GM12891 (cell line): ENCODE measurements at regions not wholly inside any gene's neighbourhood (a gene's known extent, or its start where the extent isn't known, plus 50 kb on each side); places are given as distances from the start of the nearest gene placed in this dataset.

ENCODE experiments used
- DNase-seq: peaks from one replicate; pipeline ENCODE4 v3.0.0; 2011; ENCODE audit warnings: low spot score; ENCODE audit not compliant: insufficient read length
- FAIRE-seq: peaks from 2 replicates; lab custom pipeline; 2011; peaks lifted over from hg19 to GRCh38; lab: Jason Lieb, UNC
- PAX5 ChIP-seq: IDR thresholded peaks from 2 replicates; pipeline ENCODE4 v1.6.1; 2011; ENCODE audit warnings: low read length, moderate library complexity, mild to moderate bottlenecking; ENCODE audit not compliant: insufficient read depth, severe bottlenecking
- POLR2A ChIP-seq: IDR thresholded peaks from 2 replicates; pipeline ENCODE4 v1.6.1; 2011; ENCODE audit warnings: low read depth, low read length, control low read depth
- POLR2AphosphoS5 ChIP-seq: IDR thresholded peaks from 2 replicates; pipeline ENCODE4 v1.6.1; 2011; ENCODE audit warnings: low read depth, low read length, control low read depth
- POU2F2 ChIP-seq: IDR thresholded peaks from 2 replicates; pipeline ENCODE4 v1.6.1; 2011; ENCODE audit warnings: low read depth, mild to moderate bottlenecking, control low read depth, low read length, moderate library complexity
- SPI1 ChIP-seq: IDR thresholded peaks from 2 replicates; pipeline ENCODE4 v1.6.1; 2011; ENCODE audit warnings: low read depth, low read length, control low read depth
- TAF1 ChIP-seq: IDR thresholded peaks from 2 replicates; pipeline ENCODE4 v1.6.1; 2011; ENCODE audit warnings: low read depth, low read length, control low read depth

DNA sequence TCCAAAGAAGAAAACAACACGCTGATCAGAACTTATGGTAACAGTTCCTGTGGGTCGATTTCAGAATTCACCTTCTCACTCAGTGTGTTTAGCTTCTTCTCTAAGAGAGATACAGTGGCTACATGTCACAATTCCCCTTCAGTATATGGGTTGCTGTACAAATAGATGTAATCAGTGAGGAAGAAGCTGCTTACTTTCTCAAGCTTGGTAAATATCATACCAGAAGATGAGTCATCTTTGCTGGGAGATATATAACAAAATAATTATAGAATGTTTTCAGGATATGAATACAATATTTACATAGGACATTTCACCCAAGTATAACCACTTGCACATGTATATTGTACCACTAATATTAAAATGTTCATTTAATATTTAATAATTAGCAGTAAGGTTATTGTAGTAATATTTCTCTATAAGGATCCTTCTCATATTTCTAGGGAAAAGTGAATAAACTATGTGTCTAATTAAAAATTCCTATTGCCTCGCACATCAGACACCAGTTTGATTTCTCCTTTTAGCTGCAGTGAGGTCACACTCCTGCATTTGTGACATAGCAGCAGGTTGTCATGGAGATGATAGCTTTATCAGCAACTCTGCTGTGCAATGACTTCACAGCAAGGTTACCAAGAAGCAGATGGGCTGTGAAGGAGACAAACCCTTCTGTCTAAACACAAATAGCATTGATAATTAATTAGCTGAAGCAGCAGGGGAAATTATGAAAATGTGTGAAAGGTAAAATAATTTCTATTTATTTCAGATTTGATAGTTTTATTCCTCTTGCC lies 211.4 kb downstream of the TUSC7 start:
- no peak for FAIRE-seq
- TF ChIP-seq POLR2A, result no peak
- no peak for TF ChIP-seq PAX5
- TF ChIP-seq POU2F2, result no peak
- TF ChIP-seq POLR2AphosphoS5, result no peak
- TF ChIP-seq TAF1, result no peak
- no peak for TF ChIP-seq SPI1
- no peak for DNase-seq

DNA sequence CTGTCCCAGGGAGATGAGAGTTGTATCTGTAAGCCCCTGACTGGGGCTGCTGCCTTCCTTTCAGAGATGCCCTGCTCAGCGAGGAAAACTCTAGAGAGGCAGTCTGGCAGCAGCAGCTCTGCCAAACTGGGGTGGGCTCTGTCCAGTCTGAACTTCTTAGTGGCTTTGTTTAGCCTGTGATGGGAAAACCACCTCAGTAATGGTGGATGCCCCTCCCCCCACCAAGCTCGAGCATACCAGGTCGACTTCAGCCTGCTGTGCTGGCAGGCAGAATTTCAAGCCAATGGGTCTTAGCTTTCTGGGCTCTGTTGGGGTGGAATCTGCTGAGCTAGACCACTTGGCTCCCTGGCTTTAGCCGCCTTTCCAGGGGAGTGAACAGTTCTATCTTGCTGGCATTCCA lies 218.3 kb downstream of the TUSC7 start:
- no peak for FAIRE-seq
- TF ChIP-seq PAX5 (no peak), POLR2A (no peak), POLR2AphosphoS5 (no peak), SPI1 (no peak), POU2F2 (no peak), TAF1 (no peak)
- no peak for DNase-seq

DNA sequence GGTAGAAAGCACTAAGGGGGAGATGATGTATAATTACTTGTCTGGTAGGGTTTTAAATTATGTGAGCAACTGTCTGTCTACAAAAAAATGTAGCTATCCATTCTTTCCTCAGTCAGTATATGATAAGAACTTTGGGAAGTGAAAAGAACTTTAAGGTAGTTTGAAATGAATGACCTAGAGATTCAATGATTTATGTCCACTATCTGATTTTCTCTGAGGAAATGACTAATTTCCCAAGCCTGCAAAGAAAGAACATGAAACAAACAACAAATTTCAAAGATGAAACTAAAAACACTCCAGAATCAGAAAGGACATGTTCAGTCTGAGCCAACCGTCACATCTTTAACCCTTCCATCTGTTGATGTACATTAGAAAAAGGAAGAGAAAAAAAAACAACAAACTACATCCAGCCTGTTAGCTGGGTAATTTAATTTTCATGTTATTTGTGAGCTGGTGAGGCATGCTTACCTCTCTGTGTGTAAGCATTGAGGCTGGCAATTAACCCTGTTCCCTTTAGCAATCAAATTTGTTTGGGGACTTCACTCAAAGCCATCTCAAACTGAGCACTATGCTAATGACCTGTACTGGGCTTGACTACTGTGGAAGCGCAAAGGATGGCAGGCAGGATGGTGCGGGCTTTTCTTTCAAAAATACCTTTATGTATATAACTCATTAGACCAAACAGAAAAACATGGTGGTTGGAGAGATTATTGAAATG lies 220.1 kb downstream of the TUSC7 start:
- TF ChIP-seq POLR2A (no peak), PAX5 (no peak), POLR2AphosphoS5 (no peak), POU2F2 (no peak), TAF1 (no peak), SPI1 (no peak)
- no peak for DNase-seq
- no peak for FAIRE-seq

- TF ChIP-seq SPI1, result no peak
- no peak for TF ChIP-seq POLR2AphosphoS5
- no peak for TF ChIP-seq PAX5
- TF ChIP-seq TAF1, result no peak
- TF ChIP-seq POU2F2, result no peak
- no peak for TF ChIP-seq POLR2A
- FAIRE-seq (no peak), DNase-seq (no peak)
These were observed 221.2 kb downstream of the TUSC7 start for GRCh38 chr3:116930786-116931185.

DNA sequence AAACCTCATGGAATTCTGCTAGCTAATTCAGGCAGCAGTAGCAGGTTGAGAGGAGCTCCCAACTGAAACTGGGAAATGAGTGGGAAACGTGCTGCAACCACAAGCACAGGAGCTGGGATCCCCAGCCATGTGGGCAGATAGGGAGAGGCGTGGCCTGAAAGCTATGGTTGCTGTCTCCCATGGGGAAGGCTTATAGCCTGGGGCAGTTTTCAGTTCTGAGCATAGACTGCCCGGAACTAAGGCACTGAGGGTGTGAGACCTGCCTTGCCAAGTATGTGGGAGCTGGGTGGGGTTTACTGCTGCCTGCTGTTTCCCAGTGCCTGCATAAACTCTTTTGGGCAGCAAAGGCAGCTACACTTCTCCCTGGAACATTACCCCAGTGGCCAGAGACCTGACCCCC lies 229.5 kb downstream of the TUSC7 start:
- no peak for DNase-seq

GRCh38 chr3:116939550-116939949 lies 230.0 kb downstream of the TUSC7 start:
- DNase-seq (no peak), FAIRE-seq (no peak)
- TF ChIP-seq POU2F2 (no peak), POLR2A (no peak), SPI1 (no peak), TAF1 (no peak), PAX5 (no peak), POLR2AphosphoS5 (no peak)

More for the DNA sequence above, 229.5 kb downstream of the TUSC7 start:
- no peak for FAIRE-seq
- no peak for TF ChIP-seq POLR2A
- TF ChIP-seq SPI1, result no peak
- no peak for TF ChIP-seq PAX5
- TF ChIP-seq POU2F2, result no peak

GRCh38 chr3:116940719-116941118 lies 231.1 kb downstream of the TUSC7 start:
- DNase-seq (no peak), FAIRE-seq (no peak)
- no peak for TF ChIP-seq POU2F2
- TF ChIP-seq POLR2AphosphoS5, result no peak
- no peak for TF ChIP-seq TAF1
- no peak for TF ChIP-seq SPI1
- no peak for TF ChIP-seq POLR2A
- TF ChIP-seq PAX5, result no peak

DNA sequence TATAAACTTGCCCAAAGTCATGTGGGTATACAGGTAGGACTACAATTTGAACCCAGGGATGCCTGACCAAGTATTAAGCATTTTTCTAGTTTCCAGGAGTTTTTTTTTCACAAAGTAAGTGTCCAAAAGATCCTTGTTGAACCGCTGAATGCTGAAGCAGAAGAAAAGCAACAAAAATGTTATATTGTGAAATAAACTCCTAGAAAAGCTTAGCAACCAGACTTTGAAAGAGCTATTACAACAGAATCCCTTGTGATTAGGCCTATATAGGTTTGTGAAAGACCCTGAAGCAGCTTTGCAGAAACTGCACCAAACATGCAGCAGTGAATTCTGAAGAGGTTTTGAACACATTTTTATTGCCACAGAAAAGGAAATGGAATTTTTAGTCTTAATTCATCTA lies 236.8 kb downstream of the TUSC7 start:
- TF ChIP-seq POU2F2 (no peak), TAF1 (no peak), POLR2AphosphoS5 (no peak), SPI1 (no peak), POLR2A (no peak), PAX5 (no peak)
- DNase-seq (no peak), FAIRE-seq (no peak)

GRCh38 chr3:116947148-116947547 lies 237.6 kb downstream of the TUSC7 start:
- DNase-seq, result no peak
- TF ChIP-seq POU2F2 (no peak), SPI1 (no peak), POLR2AphosphoS5 (no peak), TAF1 (no peak)

More at GRCh38 chr3:116947148-116947547, 237.6 kb downstream of the TUSC7 start:
- no peak for FAIRE-seq
